ENCODE measurements at regions not wholly inside any gene's neighbourhood (a gene's known extent, or its start where the extent isn't known, plus 50 kb on each side); places are given as distances from the start of the nearest gene placed in this dataset.

GRCh38 chr9:17928228-17928627 lies 349.4 kb downstream of the SH3GL2 start:
- DNase-seq (ENCODE audit: low spot score), result no peak
- no peaks in the 10 kb centered on the region for H3K36me3 Mint-ChIP-seq (ENCODE audit: low read depth)

GRCh38 chr9:17928768-17929167 lies 349.9 kb downstream of the SH3GL2 start:
- Mint-ChIP-seq H3K36me3 (ENCODE audit: low read depth) (no peaks in the 10 kb centered on the region), H3K4me1 (ENCODE audit: low read depth) (no peaks in the 10 kb centered on the region), H3K27ac (ENCODE audit: unreplicated experiment) (no peak overlapping the region), H3K4me3 (ENCODE audit: unreplicated experiment) (no peak overlapping the region), H3K27me3 (ENCODE audit: low read depth) (peaks cover 18% of the 10 kb centered on the region), H3K9me3 (ENCODE audit: low read depth) (peaks cover 5% of the 10 kb centered on the region)
- no peak for DNase-seq (ENCODE audit: low spot score)
- TF ChIP-seq CTCF (IDR thresholded peaks at IDR 0.05), result no peak

More at GRCh38 chr9:17928228-17928627, 349.4 kb downstream of the SH3GL2 start:
- Mint-ChIP-seq H3K27me3 (ENCODE audit: low read depth) (peaks cover 18% of the 10 kb centered on the region), H3K4me1 (ENCODE audit: low read depth) (no peaks in the 10 kb centered on the region), H3K9me3 (ENCODE audit: low read depth) (peaks cover 5% of the 10 kb centered on the region), H3K27ac (ENCODE audit: unreplicated experiment) (no peak overlapping the region), H3K4me3 (ENCODE audit: unreplicated experiment) (no peak overlapping the region)
- no peak for TF ChIP-seq CTCF (IDR thresholded peaks at IDR 0.05)

GRCh38 chr9:17929506-17929905 lies 350.6 kb downstream of the SH3GL2 start:
- Mint-ChIP-seq H3K9me3 (ENCODE audit: low read depth) (peaks cover 5% of the 10 kb centered on the region), H3K36me3 (ENCODE audit: low read depth) (no peaks in the 10 kb centered on the region), H3K27me3 (ENCODE audit: low read depth) (peaks cover 18% of the 10 kb centered on the region), H3K27ac (ENCODE audit: unreplicated experiment) (no peak overlapping the region), H3K4me1 (ENCODE audit: low read depth) (no peaks in the 10 kb centered on the region), H3K4me3 (ENCODE audit: unreplicated experiment) (no peak overlapping the region)
- no peak for TF ChIP-seq CTCF (IDR thresholded peaks at IDR 0.05)
- no peak for DNase-seq (ENCODE audit: low spot score)

GRCh38 chr9:17930071-17930470 lies 351.2 kb downstream of the SH3GL2 start:
- no peak for DNase-seq (ENCODE audit: low spot score)
- Mint-ChIP-seq H3K27me3 (ENCODE audit: low read depth) (peaks cover 18% of the 10 kb centered on the region), H3K27ac (ENCODE audit: unreplicated experiment) (no peak overlapping the region), H3K36me3 (ENCODE audit: low read depth) (no peaks in the 10 kb centered on the region), H3K4me1 (ENCODE audit: low read depth) (no peaks in the 10 kb centered on the region), H3K9me3 (ENCODE audit: low read depth) (peaks cover 5% of the 10 kb centered on the region), H3K4me3 (ENCODE audit: unreplicated experiment) (no peak overlapping the region)
- no peak for TF ChIP-seq CTCF (IDR thresholded peaks at IDR 0.05)

GRCh38 chr9:17936365-17936764 lies 357.5 kb downstream of the SH3GL2 start:
- H3K4me1 Mint-ChIP-seq (ENCODE audit: low read depth), result no peaks in the 10 kb centered on the region
- no peak for TF ChIP-seq CTCF (IDR thresholded peaks at IDR 0.05)
- no peak for DNase-seq (ENCODE audit: low spot score)
- H3K4me3 Mint-ChIP-seq (ENCODE audit: unreplicated experiment), result no peak overlapping the region
- no peak overlapping the region for H3K27ac Mint-ChIP-seq (ENCODE audit: unreplicated experiment)
- H3K9me3 Mint-ChIP-seq (ENCODE audit: low read depth), result no peaks in the 10 kb centered on the region
- H3K27me3 Mint-ChIP-seq (ENCODE audit: low read depth), result peaks cover 3% of the 10 kb centered on the region
- no peaks in the 10 kb centered on the region for H3K36me3 Mint-ChIP-seq (ENCODE audit: low read depth)
